GM21576 (cell line): ENCODE measurements at regions not wholly inside any gene's neighbourhood (a gene's known extent, or its start where the extent isn't known, plus 50 kb on each side); places are given as distances from the start of the nearest gene placed in this dataset.

ENCODE experiments used
- ATAC-seq: cut with Tn5 transposase; IDR thresholded peaks from one replicate; pipeline ENCODE4 v1.9.1; 2021; ENCODE audit warnings: mild to moderate bottlenecking, moderate library complexity; ENCODE audit not compliant: unreplicated experiment

DNA sequence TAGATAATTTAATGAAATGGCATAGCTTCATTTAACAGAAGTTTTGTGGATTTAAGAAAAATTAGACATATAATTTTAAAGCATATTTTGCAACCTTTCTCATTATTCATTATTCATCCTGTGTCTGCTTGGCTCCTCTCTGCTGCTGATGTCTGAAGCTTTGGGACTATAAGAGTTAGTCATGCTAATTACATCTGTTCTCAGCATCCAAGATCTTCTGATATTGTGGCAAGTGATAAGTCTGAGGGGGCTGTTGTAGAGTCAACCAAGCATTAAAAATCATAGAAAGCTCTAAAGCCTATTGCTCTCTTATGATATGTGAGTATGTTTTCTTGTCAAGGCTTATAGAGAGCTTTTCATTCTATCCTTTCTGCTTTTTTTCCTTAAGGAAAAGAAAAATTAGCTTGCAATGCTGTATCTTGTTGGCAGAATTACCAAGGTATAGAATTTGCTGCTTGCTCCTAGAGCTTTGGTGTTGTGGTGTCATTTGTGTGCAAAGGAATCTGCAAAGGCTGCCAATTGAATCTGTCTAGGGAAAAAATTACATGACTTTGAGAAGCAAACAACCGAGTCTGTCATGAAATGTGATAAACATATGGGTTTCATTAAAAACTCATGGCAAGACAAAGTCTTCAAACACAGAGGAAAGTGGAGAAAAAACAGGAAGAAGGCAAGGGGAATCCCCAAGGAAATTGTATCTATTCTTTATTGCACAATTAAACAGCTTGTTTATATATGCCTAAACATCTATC is 156.1 kb upstream of the DAB2 start:
- no peak for ATAC-seq

GRCh38 chr5:39579750-39580149 is 155.0 kb upstream of the DAB2 start:
- ATAC-seq, result no peak

GRCh38 chr5:39578887-39579497 is 154.2 kb upstream of the DAB2 start:
- no peak for ATAC-seq

- ATAC-seq, result no peak
Measured at GRCh38 chr5:39577529-39577928, 152.7 kb upstream of the DAB2 start.

DNA sequence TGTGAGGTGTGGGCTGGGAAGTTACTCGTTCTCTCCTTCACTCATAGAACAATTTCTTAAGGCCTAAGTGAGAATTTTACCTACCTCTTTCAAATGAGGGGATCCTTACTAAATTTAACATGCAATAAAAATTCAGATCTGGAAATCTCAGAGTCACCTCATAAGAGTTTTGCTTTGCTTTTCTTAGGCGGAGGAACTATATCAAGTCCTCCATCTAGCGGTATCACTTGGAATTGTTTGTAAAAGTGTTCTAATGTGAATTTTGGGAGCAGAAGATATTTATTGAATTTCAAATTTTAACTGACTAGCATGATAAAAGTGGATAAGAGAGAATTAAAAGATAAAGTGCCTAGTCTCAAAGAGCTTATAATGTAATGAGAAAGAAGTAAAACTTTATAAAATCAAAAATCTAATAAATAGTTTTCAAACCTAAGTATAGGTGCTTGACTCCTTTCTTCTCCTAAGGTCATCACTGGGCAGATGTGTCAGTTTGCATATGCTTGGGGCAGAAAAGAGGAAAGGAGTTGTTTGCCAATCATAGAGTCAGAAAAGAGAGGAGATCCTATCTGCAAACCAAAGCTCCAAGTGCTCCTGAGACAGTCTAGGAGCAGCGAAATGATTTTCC is 145.7 kb upstream of the DAB2 start:
- no peak for ATAC-seq

DNA sequence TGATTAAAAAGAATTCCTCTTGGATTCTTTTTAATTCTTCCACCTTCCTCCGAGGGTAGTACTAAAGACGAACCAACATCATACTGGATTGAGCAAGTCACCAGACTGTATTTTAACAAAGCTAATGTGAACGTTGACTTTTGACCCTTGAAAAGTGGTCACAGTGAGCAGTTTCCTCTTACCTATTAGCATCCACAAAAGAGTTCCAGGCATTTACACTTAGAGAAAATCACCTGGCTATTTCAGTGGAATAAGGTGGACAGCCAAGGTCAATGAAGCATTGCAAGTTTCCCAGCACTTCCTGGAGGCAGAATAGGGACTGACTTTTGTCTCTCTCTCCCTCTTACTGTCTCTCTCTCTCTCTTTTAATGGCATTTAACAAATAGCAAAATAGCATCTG is 145.1 kb upstream of the DAB2 start:
- no peak for ATAC-seq

DNA sequence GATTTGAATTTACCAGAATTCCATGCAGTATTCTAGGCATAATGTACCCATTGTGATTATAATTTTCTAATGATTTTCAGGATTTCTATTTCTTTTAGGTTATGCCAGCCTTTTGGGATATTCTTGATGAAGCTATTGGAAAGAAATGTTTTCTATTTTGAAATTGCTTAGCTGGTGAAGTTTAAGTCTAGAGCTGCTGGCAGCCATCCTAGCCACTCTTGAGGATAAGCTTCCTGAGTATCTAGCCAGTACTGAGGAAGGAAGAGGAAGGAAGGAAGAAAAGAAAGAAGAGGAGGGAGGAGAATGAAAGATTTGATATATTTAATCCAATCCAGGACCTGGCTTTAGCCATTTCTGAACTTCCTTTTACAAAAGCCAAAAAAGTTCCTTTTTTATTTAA is 142.1 kb upstream of the DAB2 start:
- no peak for ATAC-seq

DNA sequence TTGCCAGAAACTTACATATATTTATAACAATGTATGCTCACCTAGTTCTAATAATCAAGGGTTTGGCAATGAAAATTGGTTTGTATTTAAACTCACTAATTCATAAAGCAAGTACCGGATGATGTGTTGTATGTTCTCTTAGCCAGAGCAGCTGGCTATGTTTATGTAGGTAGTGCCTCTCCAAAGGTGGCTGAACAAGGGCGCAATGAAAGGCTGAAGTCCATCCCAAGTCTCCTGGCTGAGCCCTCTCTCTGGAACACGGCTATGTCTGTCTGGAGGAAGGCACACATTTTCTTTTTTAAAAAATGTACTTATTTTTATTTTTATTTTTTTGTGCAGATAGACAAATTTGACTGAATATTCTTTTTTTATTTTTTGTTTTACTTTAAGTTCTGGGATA is 141.2 kb upstream of the DAB2 start:
- no peak for ATAC-seq

DNA sequence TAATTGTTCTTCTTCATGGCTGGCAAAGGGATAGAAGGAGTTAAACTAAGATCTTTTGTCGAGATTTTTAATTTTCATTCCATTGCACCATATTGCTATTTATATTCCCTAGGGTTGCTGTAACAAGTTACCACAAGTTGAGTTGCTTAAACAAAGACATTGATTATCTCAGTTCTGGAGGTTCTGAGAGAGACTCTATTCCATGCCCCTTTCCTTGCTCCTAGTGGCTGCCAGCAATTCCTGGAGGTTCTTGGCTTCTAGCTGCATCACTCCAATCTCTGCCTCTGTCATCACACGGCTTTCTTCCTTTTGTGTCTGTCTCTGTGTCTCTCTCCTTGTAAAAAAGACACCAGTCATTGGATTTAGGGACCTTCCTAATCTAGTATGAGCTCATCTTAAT is 136.6 kb upstream of the DAB2 start:
- ATAC-seq, result no peak

- ATAC-seq, result no peak
Measured at GRCh38 chr5:39560726-39561125, 135.9 kb upstream of the DAB2 start.

DNA sequence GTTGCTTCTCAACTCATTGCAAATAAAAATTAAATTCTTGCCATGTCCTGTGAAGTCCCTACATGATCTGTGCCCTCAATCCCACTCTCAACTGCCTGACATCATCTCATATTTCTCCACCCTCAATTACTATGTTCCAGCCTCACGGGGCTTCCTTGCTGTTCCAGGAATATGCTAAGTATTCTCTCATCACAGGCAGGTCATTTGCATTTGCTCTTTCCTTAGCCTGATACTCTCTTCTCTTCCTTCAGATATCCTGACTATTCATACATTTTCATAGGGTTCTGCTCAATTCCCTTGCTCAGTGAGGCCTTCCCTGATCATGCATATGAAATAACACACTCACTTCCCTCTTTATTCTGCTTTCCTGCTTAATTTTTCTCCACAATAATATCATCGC is 135.1 kb upstream of the DAB2 start:
- no peak for ATAC-seq

GRCh38 chr5:39558541-39558940 is 133.8 kb upstream of the DAB2 start:
- no peak for ATAC-seq

- no peak for ATAC-seq
Measured at GRCh38 chr5:39555788-39556187, 131.0 kb upstream of the DAB2 start.

DNA sequence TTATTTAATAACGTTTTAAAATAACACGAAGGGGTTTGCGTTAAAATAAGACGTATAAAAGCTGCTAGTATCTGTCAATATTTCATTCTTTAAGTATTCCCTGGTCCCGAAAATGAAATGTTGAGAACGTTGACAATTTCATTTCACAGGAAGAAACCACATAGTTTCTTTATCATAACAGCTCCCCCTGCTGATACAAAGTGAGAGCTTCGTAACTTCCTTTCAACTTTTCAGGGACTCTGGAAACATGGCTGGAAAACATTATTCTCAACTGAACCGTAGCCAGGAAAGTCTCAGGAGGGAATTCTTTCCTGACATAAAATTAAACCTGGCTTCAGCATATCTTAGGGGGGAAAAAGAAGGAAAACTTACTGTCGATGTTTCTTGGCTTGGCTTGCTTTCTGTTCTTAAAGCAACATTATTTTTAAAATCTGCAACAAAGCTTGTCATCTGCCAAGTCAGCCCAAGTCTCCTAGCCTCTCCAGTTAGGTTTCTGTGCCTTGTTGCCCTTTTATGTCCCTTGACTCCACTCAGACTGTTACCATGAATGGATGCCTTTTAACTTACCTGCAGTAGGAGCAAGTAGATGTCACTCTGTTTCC is 122.9 kb upstream of the DAB2 start:
- ATAC-seq, result no peak

DNA sequence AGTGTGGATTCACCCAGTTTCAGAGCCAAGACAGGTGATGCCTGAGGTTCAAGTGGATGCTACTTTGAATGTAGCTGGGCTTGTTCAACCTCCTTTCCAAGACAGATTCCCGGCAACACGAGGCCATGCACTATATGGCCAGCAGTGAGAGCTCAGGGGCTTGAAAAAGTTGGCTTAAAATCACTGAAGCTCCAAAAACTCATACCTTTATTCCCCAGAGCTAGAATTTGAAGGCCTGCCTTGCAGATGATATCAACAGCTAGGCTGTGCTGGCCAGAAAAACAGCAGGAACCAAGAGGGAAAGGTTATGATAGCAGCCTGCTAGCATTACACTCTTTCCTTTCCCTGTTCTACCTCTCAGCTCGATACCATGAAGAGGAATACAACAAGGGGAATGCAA is 120.2 kb upstream of the DAB2 start:
- ATAC-seq, result no peak

DNA sequence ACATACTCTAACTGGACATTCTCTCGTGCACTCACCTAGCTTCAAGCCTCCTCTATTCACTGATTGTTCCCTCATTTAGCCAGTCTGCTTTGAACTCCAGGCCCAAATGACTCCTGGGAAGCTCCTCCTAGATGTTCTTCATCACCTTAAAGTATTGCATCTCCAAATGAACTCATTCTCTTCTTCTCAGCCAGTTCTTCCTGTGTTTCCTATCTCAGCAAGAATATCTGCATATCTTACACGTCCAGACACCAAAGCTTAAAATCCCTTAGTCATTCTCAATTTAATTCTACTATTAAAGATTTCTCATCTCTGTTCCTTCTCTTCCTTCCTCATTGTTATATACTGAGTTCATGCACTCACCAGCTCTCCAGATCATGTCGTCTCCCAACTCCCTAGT is 118.6 kb upstream of the DAB2 start:
- ATAC-seq, result no peak

- no peak for ATAC-seq
Measured at GRCh38 chr5:39542511-39543285, 117.9 kb upstream of the DAB2 start.

GRCh38 chr5:39541920-39542319 is 117.1 kb upstream of the DAB2 start:
- ATAC-seq, result no peak

DNA sequence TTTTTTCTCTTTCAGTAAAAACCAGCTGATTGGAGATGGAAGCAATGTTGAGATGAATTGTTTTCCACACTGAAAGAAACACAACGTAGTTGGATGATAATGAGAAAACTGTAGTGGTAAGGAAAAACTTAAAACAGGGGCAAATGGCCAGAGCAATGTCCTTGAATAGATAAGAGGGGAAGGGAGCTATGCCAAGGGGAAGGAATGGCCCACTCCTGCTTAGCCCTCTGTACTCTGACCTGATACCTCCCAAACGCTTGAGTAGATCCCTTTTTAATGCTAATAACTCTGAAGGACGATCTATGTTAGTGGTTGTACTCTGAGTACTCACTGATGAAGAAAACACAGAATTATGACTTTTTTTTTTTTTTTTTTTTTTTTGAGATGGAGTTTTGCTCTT is 114.7 kb upstream of the DAB2 start:
- no peak for ATAC-seq

- no peak for ATAC-seq
Measured at GRCh38 chr5:39534690-39535089, 109.9 kb upstream of the DAB2 start.

- no peak for ATAC-seq
Measured at GRCh38 chr5:39533749-39534148, 109.0 kb upstream of the DAB2 start.
